ENCODE measurements at regions not wholly inside any gene's neighbourhood (a gene's known extent, or its start where the extent isn't known, plus 50 kb on each side); places are given as distances from the start of the nearest gene placed in this dataset.

DNA sequence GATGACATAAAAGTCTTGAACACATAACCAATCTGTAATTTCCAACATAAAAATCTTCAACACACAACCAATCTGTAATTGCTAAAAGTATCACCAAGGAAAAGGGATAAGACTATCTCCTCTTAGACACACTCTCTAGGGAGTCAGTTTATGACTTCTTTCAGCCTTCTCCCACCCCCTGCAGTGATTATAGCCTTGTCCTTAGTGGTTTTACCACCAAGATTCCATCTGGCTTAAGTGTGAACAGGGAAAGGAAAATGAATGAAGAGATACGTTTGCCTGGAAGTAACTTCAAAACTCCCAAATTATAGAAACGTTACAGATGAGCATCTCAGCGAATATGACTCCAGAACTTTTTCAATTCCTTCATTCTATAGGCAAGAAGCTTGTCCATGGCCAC is 136.2 kb upstream of the RASSF8 start:
- TF ChIP-seq CTCF (IDR thresholded peaks at IDR 0.05; ENCODE audit: low read depth, low read length) = no peak
- no peak overlapping the region for H3K4me3 ChIP-seq (ENCODE audit: low read depth, low read length)

GRCh38 chr12:25824734-25825133 is 133.7 kb upstream of the RASSF8 start:
- TF ChIP-seq CTCF (IDR thresholded peaks at IDR 0.05; ENCODE audit: low read depth, low read length) = no peak

GRCh38 chr12:25825446-25825845 is 133.0 kb upstream of the RASSF8 start:
- H3K4me3 ChIP-seq (ENCODE audit: low read depth, low read length) = no peak overlapping the region
- TF ChIP-seq CTCF (IDR thresholded peaks at IDR 0.05; ENCODE audit: low read depth, low read length) = no peak

More at GRCh38 chr12:25824734-25825133, 133.7 kb upstream of the RASSF8 start:
- H3K4me3 ChIP-seq (ENCODE audit: low read depth, low read length) = no peak overlapping the region

- H3K4me3 ChIP-seq (ENCODE audit: low read depth, low read length) = no peak overlapping the region
- no peak for TF ChIP-seq CTCF (IDR thresholded peaks at IDR 0.05; ENCODE audit: low read depth, low read length)
Measured at GRCh38 chr12:25827141-25827540, 131.3 kb upstream of the RASSF8 start.

GRCh38 chr12:25827747-25828146 is 130.7 kb upstream of the RASSF8 start:
- no peak overlapping the region for H3K4me3 ChIP-seq (ENCODE audit: low read depth, low read length)
- TF ChIP-seq CTCF (IDR thresholded peaks at IDR 0.05; ENCODE audit: low read depth, low read length) = no peak

DNA sequence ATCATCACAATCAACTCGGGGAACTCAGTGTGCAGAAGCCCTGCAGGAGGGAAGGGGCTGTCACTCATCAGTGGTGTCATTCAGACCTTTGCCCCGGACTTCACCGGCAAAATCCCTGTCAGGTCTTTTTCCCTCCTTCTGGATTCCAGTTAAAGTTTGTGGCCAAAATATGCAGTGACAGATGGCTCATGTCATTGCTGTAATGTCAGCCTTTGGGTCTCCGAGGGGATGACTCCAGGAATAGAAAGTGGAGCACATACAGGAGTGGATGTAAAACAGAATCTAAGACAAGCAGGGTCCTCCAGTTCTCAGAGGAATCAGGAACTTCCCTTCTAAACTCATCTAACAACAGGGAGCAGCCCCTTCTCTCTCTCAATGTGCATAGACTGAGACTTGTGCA is 130.3 kb upstream of the RASSF8 start:
- TF ChIP-seq CTCF (IDR thresholded peaks at IDR 0.05; ENCODE audit: low read depth, low read length) = no peak
- no peak overlapping the region for H3K4me3 ChIP-seq (ENCODE audit: low read depth, low read length)

GRCh38 chr12:25829192-25829591 is 129.3 kb upstream of the RASSF8 start:
- no peak overlapping the region for H3K4me3 ChIP-seq (ENCODE audit: low read depth, low read length)
- TF ChIP-seq CTCF (IDR thresholded peaks at IDR 0.05; ENCODE audit: low read depth, low read length) = no peak
